IMR-90 (cell line): ENCODE measurements at regions not wholly inside any gene's neighbourhood (a gene's known extent, or its start where the extent isn't known, plus 50 kb on each side); places are given as distances from the start of the nearest gene placed in this dataset.

Source experiments
- ATAC-seq: fragments of 200-7000 bp; cut with Tn5 transposase; 2 replicates; pipeline ENCODE4 v1.9.1; 2020; ENCODE audit warnings: low read depth, mild to moderate bottlenecking, moderate library complexity
- BruUV-seq: library from RNA; stranded (reverse); fragments of 400-500 nt; replicated peaks from 2 replicates; lab custom pipeline; 2021; lab: Mats Ljungman, UMichigan
- CTCF ChIA-PET: fragments of 300-600 bp; formaldehyde crosslinking; extraction: SDS; loops from one replicate; lab custom pipeline; 2021; ENCODE audit warnings: antibody characterized with exemption; lab: Yijun Ruan, JAX
- POLR2A ChIA-PET: fragments of 300-600 bp; sonication (Branson Sonifier 250); formaldehyde crosslinking; loops from one replicate; lab custom pipeline; 2022; ENCODE audit warnings: antibody characterized with exemption; ENCODE audit not compliant: unreplicated experiment; lab: Charles Lee
- DNase-seq: peaks from one replicate; pipeline ENCODE4 v3.0.0; 2013
- H2AFZ ChIP-seq: replicated peaks from 2 replicates; pipeline ENCODE3; 2013; ENCODE audit warnings: low read length, mild to moderate bottlenecking; ENCODE audit not compliant: poor library complexity
- H2AK5ac ChIP-seq: 2 replicates; pipeline ENCODE4 v1.6.1; 2013; ENCODE audit warnings: low read depth, low read length, inconsistent platforms
- H2AK9ac ChIP-seq: replicated peaks from 2 replicates; pipeline ENCODE3; 2013; ENCODE audit warnings: mild to moderate bottlenecking, low read depth, low read length, moderate library complexity; ENCODE audit not compliant: poor library complexity
- H2BK120ac ChIP-seq: 2 replicates; pipeline ENCODE4 v1.6.1; 2013; ENCODE audit warnings: low read depth, low read length, inconsistent platforms
- H2BK15ac ChIP-seq: 3 replicates; pipeline ENCODE4 v1.6.1; 2013; ENCODE audit warnings: low read depth, low read length, inconsistent platforms
- H2BK20ac ChIP-seq: 2 replicates; pipeline ENCODE4 v1.6.1; 2013; ENCODE audit warnings: low read depth, mild to moderate bottlenecking, inconsistent platforms, low read length, moderate library complexity
- H2BK5ac ChIP-seq: 2 replicates; pipeline ENCODE4 v1.6.1; 2013; ENCODE audit warnings: mild to moderate bottlenecking, low read depth, low read length, inconsistent platforms; ENCODE audit not compliant: poor library complexity, severe bottlenecking
- H3K14ac ChIP-seq: replicated peaks from 2 replicates; pipeline ENCODE4 v1.6.1; 2013; ENCODE audit warnings: low read depth, low read length, inconsistent platforms
- H3K18ac ChIP-seq: 2 replicates; pipeline ENCODE4 v1.6.1; 2013; ENCODE audit warnings: low read depth, low read length, control low read depth
- H3K23ac ChIP-seq: 2 replicates; pipeline ENCODE4 v1.6.1; 2013; ENCODE audit warnings: low read depth, low read length, inconsistent platforms
- H3K27ac ChIP-seq: 2 replicates; pipeline ENCODE4 v1.5.1; 2013; ENCODE audit warnings: mild to moderate bottlenecking, control low read depth, low read length; ENCODE audit not compliant: insufficient read depth
- H3K27me3 ChIP-seq: 2 replicates; pipeline ENCODE4 v1.6.1; 2013; ENCODE audit warnings: low read length; ENCODE audit not compliant: control insufficient read depth, insufficient read depth
- H3K36me3 ChIP-seq: 2 replicates; pipeline ENCODE4 v1.6.1; 2013; ENCODE audit warnings: low read length, mixed read lengths; ENCODE audit not compliant: control insufficient read depth, insufficient read depth
- H3K4ac ChIP-seq: 2 replicates; pipeline ENCODE4 v1.6.1; 2013; ENCODE audit warnings: low read depth, low read length, inconsistent platforms
- H3K4me1 ChIP-seq: 2 replicates; pipeline ENCODE4 v1.6.1; 2013; ENCODE audit warnings: low read length, mixed read lengths; ENCODE audit not compliant: control insufficient read depth, insufficient read depth
- H3K4me2 ChIP-seq: 2 replicates; pipeline ENCODE4 v1.6.1; 2013; ENCODE audit warnings: low read depth, mild to moderate bottlenecking, control low read depth, low read length, moderate library complexity
- H3K4me3 ChIP-seq: 2 replicates; pipeline ENCODE4 v1.5.1; 2013; ENCODE audit warnings: low read depth, mild to moderate bottlenecking, control low read depth, low read length, moderate library complexity; ENCODE audit not compliant: insufficient read depth
- H3K56ac ChIP-seq: 2 replicates; pipeline ENCODE4 v1.6.1; 2013; ENCODE audit warnings: low read length, inconsistent platforms; ENCODE audit not compliant: insufficient read depth; ENCODE audit errors: extremely low read depth
- H3K79me1 ChIP-seq, 2 experiments: 2 replicates each; pipeline ENCODE4 v1.6.1; 2013; ENCODE audit warnings: low read length in 2 of 2, inconsistent platforms in 1 of 2, low read depth in 1 of 2
- H3K9ac ChIP-seq: 2 replicates; pipeline ENCODE4 v1.6.1; 2013; ENCODE audit warnings: low read depth, low read length, control low read depth
- H3K9me1 ChIP-seq: 2 replicates; pipeline ENCODE4 v1.6.1; 2013; ENCODE audit warnings: low read length, inconsistent platforms; ENCODE audit not compliant: insufficient read depth
- H3K9me3 ChIP-seq: 2 replicates; pipeline ENCODE4 v1.6.1; 2013; ENCODE audit warnings: low read length; ENCODE audit not compliant: control insufficient read depth, insufficient read depth
- H4K20me1 ChIP-seq: 2 replicates; pipeline ENCODE4 v1.6.1; 2013; ENCODE audit warnings: low read length, inconsistent platforms; ENCODE audit not compliant: insufficient read depth
- H4K5ac ChIP-seq: 2 replicates; pipeline ENCODE4 v1.6.1; 2013; ENCODE audit warnings: mild to moderate bottlenecking, low read depth, low read length, control low read depth
- H4K8ac ChIP-seq, 2 experiments: 2 replicates each; pipeline ENCODE4 v1.6.1; 2013; ENCODE audit warnings: low read depth in 2 of 2, low read length in 2 of 2, control low read depth in 1 of 2, inconsistent platforms in 1 of 2
- H4K91ac ChIP-seq: 2 replicates; pipeline ENCODE4 v1.6.1; 2013; ENCODE audit warnings: low read depth, low read length, inconsistent platforms; ENCODE audit not compliant: insufficient read depth
- FOS ChIP-seq: fragments of 150-350 bp; IDR thresholded peaks from 2 replicates; pipeline ENCODE4 v1.6.1; 2016; ENCODE audit warnings: low read depth, low read length
- dilution Hi-C: fragments of 300-500 bp; cut with HindIII; formaldehyde crosslinking; loops from one replicate; pipeline ENCODE4 v1.14.3; 2018; ENCODE audit warnings: low sequenced_read_pairs; ENCODE audit not compliant: unreplicated experiment
- in situ Hi-C: fragments of 300-500 bp; cut with MboI; formaldehyde crosslinking; loops from 3 replicates; pipeline ENCODE4 v1.14.3; 2019; ENCODE audit warnings: low sequenced_read_pairs, inconsistent platforms, mixed read lengths
- intact Hi-C: fragments of 100-400 bp; cut with micrococcal nuclease; formaldehyde crosslinking; loops from 2 replicates; pipeline ENCODE4 v1.10.0; 2022
- TF ChIP-seq, protein P1 (sequence below): fragments of 150-350 bp; IDR thresholded peaks from 2 replicates; pipeline ENCODE4 v1.6.1; 2016; ENCODE audit warnings: low read depth, mild to moderate bottlenecking, low read length, moderate library complexity, borderline replicate concordance

DNA sequence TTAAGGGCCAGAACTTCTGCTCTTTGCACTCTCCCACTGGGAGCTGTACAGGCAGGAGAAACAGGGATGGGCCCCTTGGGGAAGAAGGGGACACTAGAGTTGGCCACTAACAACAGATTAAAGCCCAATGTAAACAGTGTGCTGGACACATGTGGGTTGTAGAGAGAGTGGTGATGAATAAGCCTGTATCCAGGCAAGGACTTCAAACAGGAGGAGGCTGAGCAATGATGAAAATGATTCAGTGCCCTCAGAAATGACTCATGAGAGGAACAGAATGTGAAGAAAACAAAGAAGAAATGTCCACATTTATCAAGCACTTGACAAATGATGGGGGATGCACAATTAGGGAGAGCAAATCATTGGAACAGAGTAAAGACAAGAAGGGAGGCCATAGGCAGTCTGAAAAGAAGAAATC, 242.3 kb downstream of the TBX18 start:
- Histone ChIP-seq H3K36me3 (no peaks in the 10 kb centered on the region), H3K4me3 (no peak overlapping the region), H3K4me1 (no peaks in the 10 kb centered on the region), H3K14ac (no peak overlapping the region), H2BK5ac (no peak overlapping the region), H2AK5ac (no peak overlapping the region), H3K27ac (no peak overlapping the region), H2AK9ac (no peak overlapping the region), H2BK20ac (no peak overlapping the region), H2BK120ac (no peak overlapping the region), H4K91ac (no peak overlapping the region), H3K27me3 (no peaks in the 10 kb centered on the region; the same call in 1 of the 2 replicates), H3K9me1 (no peaks in the 10 kb centered on the region), H4K5ac (no peak overlapping the region), H3K9me3 (no peaks in the 10 kb centered on the region), H3K9ac (no peak overlapping the region), H3K18ac (no peak overlapping the region), H3K79me1 (no peaks in the 10 kb centered on the region), H3K4me2 (no peak overlapping the region), H2AFZ (no peak overlapping the region), H3K23ac (no peak overlapping the region), H3K4ac (no peak overlapping the region), H4K8ac (no peak overlapping the region), H2BK15ac (no peak overlapping the region), H4K20me1 (no peaks in the 10 kb centered on the region), H3K56ac (no peak overlapping the region)
- in situ Hi-C loops: no loop called here
- CTCF ChIA-PET: no interaction called here
- POLR2A ChIA-PET: no interaction called here
- BruUV-seq: no TSS peak
- peak; percentile 69 for DNase-seq
- peak; percentile 68 for ATAC-seq
- TF ChIP-seq, protein P1, sequence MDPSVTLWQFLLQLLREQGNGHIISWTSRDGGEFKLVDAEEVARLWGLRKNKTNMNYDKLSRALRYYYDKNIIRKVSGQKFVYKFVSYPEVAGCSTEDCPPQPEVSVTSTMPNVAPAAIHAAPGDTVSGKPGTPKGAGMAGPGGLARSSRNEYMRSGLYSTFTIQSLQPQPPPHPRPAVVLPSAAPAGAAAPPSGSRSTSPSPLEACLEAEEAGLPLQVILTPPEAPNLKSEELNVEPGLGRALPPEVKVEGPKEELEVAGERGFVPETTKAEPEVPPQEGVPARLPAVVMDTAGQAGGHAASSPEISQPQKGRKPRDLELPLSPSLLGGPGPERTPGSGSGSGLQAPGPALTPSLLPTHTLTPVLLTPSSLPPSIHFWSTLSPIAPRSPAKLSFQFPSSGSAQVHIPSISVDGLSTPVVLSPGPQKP: no peak
- TF ChIP-seq FOS: peak; percentile 21; the same call in 1 of the 2 replicates
- dilution Hi-C loops: no loop called here
- intact Hi-C loops: no loop called here
